Kidney epithelial cell (primary cell): ENCODE measurements at regions not wholly inside any gene's neighbourhood (a gene's known extent, or its start where the extent isn't known, plus 50 kb on each side); places are given as distances from the start of the nearest gene placed in this dataset.
"Not testable (repeated sequence)": the region's sequence is repeated elsewhere in the genome, so short reads cannot be mapped to it uniquely, and the experiment has no call there.

Experiments
- DNase-seq: peaks from one replicate; pipeline ENCODE4 v3.0.0-alpha.2; 2010; ENCODE audit warnings: low read depth
- H3K27me3 ChIP-seq: 2 replicates; pipeline ENCODE4 v1.6.0; 2011; ENCODE audit warnings: low read length; ENCODE audit not compliant: control insufficient read depth, insufficient read depth
- H3K36me3 ChIP-seq: 2 replicates; pipeline ENCODE4 v1.5.1; 2011; ENCODE audit warnings: low read length; ENCODE audit not compliant: control insufficient read depth, insufficient read depth
- H3K4me3 ChIP-seq: 2 replicates; pipeline ENCODE4 v1.5.1; 2011; ENCODE audit warnings: low read depth, mild to moderate bottlenecking, control low read depth, low read length
- TF ChIP-seq, protein P1 (sequence below): IDR thresholded peaks from 2 replicates; pipeline ENCODE4 v1.5.1; 2011; ENCODE audit warnings: mild to moderate bottlenecking, moderate library complexity, low read length, control low read depth, inconsistent platforms; ENCODE audit not compliant: insufficient read depth, poor library complexity, severe bottlenecking

DNA sequence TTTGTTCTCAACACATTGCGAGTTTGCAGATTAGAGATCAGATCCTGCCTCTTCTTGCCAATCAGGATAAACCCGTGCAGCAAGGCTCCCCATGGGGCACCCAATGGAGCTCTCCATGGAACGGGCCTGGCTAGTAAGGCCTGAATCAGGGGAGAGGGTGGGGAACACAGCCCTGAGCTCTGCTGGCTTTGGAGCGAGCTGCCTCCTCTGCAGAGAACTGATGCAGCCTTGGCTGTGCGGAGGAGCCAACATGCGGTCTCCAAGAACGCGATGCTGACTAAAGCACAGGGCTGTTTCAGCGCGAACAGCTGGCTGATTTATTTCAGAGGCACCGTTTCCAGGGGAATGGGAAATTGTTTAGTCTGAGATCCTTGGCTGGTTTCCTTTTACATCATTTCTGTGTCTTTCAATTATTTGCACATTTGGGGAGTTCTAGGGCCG lies 139.7 kb downstream of the TSEN15 start:
- no peaks in the 10 kb centered on the region for H3K27me3 ChIP-seq

DNA sequence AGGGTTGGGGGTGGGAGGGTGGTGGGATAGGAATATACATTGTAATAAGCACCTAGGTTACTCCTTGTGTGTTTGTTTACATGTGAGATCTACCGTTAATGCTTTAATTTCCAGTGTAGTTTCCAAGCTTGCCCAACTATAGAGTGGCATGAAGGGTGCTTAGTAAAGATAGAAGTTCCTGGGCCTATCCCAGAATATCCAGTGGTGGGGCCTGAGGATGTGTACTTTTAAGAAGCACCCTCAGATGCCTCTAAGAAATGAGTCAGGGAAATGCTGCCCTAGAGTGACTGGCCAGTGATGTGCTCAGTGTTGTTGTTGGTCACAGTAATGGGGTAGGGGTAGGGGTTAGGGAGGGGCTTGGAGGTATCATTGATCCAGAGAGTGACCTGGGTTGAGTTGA lies 141.3 kb downstream of the TSEN15 start:
- TF ChIP-seq, protein P1, sequence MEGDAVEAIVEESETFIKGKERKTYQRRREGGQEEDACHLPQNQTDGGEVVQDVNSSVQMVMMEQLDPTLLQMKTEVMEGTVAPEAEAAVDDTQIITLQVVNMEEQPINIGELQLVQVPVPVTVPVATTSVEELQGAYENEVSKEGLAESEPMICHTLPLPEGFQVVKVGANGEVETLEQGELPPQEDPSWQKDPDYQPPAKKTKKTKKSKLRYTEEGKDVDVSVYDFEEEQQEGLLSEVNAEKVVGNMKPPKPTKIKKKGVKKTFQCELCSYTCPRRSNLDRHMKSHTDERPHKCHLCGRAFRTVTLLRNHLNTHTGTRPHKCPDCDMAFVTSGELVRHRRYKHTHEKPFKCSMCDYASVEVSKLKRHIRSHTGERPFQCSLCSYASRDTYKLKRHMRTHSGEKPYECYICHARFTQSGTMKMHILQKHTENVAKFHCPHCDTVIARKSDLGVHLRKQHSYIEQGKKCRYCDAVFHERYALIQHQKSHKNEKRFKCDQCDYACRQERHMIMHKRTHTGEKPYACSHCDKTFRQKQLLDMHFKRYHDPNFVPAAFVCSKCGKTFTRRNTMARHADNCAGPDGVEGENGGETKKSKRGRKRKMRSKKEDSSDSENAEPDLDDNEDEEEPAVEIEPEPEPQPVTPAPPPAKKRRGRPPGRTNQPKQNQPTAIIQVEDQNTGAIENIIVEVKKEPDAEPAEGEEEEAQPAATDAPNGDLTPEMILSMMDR, result no peak
- no peak overlapping the region for H3K4me3 ChIP-seq
- H3K27me3 ChIP-seq, result no peaks in the 10 kb centered on the region
- no peaks in the 10 kb centered on the region for H3K36me3 ChIP-seq
- no peak for DNase-seq

More for the DNA sequence above, 139.7 kb downstream of the TSEN15 start:
- TF ChIP-seq, protein P1, result no peak
- Histone ChIP-seq H3K36me3 (no peaks in the 10 kb centered on the region), H3K4me3 (no peak overlapping the region)
- no peak for DNase-seq

DNA sequence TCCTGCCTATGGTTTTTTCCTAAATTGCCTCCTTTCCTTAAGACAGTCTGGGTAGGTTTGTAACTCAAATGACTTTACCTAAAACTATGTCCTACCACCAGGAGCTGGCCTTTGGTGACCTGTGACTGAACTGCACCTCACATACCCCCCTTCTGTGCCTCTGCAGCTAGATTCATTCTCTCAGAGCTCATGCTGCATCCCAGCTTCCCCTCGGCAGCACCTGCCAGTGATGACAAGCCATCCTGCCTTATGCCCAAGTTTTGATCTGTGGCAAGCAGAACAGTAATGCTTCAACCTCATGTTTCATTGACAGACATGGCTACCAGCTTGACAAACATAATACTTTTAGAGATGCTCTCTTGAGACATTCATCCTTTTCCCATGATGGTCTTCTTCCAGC lies 141.9 kb downstream of the TSEN15 start:
- H3K27me3 ChIP-seq, result no peaks in the 10 kb centered on the region
- H3K36me3 ChIP-seq, result no peaks in the 10 kb centered on the region
- DNase-seq, result no peak
- no peak overlapping the region for H3K4me3 ChIP-seq
- TF ChIP-seq, protein P1, result no peak

DNA sequence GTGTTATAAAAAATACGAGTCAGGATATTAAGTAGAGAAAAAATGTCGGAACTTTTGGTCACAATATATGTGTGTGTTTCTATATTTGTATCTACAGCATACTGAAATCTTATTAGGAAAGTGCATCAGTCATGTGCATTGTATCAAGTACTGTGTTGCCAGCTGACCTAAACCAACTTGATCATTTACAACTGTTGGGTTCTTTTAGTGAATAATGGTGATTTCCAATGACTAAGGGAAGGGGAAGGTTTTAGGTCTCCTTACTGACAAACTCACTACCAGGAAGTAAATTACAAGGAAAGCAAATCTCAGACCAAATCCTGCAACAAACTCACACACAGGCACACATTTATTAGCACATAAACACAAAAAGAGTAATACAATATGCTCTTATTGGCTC lies 142.7 kb downstream of the TSEN15 start:
- TF ChIP-seq, protein P1, result no peak
- no peak overlapping the region for H3K4me3 ChIP-seq
- no peak for DNase-seq
- H3K27me3 ChIP-seq, result no peaks in the 10 kb centered on the region
- H3K36me3 ChIP-seq, result no peaks in the 10 kb centered on the region

DNA sequence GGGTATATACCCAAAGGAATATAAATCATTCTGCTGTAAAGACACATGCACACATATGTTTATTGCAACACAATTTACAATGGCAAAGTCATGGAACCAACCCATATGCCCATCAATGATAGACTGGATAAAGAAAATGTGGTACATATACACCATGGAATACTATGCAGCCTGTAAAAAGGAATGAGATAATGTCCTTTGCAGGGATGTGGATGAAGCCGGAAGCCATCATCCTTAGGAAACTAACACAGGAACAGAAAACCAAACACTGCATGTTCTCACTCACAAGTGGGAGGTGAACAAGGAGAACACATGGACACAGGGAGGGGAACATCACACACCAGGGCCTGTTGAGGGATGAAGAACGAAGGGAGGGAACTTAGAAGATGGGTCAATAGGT lies 144.2 kb downstream of the TSEN15 start:
- not testable (repeated sequence) for H3K36me3 ChIP-seq, H3K4me3 ChIP-seq, DNase-seq, H3K27me3 ChIP-seq

DNA sequence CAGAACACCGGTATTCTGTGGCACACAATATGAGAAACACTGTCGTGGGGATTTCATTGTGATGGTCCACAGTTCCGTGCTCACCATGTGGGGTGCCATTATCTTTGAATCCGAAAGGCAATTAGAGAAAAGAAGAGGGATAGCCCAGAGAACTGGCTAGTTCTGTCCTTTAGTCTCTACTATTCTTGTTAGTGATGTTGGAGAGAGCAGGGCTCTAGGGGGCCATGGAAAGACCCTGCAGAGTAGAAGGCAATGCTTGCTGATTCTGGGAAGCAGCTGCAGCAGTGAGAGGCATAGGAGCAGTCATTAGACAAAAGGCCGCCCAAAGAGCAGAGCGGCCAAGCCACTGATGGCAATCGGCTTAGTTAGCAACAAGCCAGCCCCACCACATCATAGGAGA lies 146.3 kb downstream of the TSEN15 start:
- Histone ChIP-seq H3K36me3 (no peaks in the 10 kb centered on the region), H3K27me3 (no peaks in the 10 kb centered on the region), H3K4me3 (no peak overlapping the region)
- no peak for DNase-seq
- TF ChIP-seq, protein P1, result no peak
